ENCODE measurements at regions not wholly inside any gene's neighbourhood (a gene's known extent, or its start where the extent isn't known, plus 50 kb on each side); places are given as distances from the start of the nearest gene placed in this dataset.
A peak's percentile ranks its signal among the peaks of the same experiment; 100 is the strongest.
"Not testable (repeated sequence)": the region's sequence is repeated elsewhere in the genome, so short reads cannot be mapped to it uniquely, and the experiment has no call there.

DNA sequence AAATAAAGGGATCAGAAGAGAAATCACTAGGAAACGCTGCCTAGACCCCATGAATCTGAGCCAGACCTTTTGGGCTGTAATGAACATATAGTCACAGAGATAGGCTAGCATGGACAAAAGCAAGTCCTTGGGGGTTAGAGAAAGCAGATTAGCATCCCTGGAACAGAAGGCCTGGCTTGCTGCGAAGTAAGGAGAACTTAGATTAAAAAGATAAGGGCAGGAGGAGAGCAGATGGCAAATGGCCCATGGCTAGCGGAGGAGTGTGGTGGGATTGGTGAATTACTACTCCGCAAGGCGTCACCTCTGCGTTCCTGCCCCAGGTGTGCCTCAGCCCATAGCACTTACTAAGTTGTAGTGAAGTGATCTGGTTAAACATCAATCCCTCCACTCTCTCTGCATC is 92.3 kb upstream of the ZNF438 start:
- DNase-seq (ENCODE audit: low read depth in 2 of 2), result no peak

DNA sequence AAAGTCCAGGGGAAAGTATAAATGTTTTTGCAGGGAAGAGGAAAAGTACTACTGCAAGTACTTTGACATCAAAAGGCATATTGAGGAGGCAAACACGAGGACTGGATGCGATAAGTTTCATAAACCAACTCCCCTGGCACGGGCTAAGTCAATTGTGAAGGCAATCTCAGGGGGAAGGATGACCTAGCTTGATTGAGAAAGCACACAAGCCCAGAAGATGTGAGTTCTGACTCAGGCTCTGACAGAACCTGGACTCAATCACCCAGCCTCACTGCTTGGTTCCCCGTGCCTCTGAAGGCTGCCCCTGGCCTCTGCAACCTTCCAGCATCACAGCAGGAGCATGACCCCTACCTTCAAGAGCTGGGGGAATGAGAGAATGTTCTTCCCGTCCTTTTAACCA is 93.2 kb upstream of the ZNF438 start:
- DNase-seq (ENCODE audit: low read depth in 2 of 2), result no peak

DNA sequence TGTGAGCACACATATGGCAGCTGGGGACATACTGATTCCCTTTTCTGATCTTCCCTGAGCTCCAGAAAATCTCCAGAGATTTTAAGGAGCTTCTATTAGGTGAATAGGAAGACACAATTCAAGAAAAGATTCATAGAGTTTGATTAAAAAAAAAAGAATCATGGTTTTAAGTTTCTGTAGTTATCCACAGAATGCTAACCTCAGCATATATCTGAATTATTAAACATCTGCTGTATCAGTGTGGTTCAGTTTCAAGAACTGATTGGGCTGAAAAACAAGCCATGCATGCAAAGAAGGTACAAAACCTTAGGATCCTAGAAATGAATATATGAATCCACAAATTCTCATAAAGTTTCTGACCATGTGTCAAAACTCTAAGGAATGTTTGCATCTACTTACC is 94.1 kb upstream of the ZNF438 start:
- no peak for DNase-seq (ENCODE audit: low read depth in 2 of 2)

DNA sequence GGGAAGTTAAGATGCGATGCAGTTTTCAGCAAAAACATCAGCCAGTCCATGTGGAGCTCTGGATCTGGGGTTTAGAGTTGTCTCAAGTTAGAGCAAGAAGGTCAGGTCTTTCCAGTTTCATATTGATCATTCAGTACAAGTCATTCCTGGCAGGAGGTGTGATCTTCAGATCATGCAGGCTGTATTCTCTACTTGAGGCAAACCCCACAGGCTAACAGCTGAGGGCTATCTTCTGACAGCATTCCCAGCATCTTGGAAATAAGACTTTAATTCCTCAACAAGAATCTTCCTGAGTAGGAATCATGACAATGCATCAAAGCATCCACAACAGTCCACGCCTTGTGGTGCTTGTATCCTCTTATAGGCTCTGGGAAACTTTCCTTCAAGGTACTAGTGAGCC is 94.9 kb upstream of the ZNF438 start:
- DNase-seq (ENCODE audit: low read depth in 2 of 2), result no peak

DNA sequence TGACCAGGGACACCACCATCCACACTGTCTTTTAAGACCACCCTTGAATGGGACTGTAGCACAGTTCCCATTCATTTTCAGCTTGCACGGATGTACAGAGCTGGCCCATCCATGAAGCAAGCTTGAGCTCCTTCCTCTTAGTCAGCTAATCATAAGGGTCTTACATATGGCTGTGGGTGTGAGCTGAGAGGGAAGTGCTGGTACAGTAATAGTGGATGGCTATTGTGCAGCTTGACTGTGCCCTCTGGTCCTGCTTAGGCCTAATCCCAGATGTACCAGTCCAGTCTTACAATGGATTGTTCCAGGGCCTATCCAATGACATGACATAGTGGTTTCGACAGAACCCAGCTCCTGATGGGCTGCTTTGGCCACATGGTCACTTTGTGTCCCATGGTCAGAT is 96.9 kb upstream of the ZNF438 start:
- DNase-seq (ENCODE audit: low read depth in 2 of 2), result no peak

DNA sequence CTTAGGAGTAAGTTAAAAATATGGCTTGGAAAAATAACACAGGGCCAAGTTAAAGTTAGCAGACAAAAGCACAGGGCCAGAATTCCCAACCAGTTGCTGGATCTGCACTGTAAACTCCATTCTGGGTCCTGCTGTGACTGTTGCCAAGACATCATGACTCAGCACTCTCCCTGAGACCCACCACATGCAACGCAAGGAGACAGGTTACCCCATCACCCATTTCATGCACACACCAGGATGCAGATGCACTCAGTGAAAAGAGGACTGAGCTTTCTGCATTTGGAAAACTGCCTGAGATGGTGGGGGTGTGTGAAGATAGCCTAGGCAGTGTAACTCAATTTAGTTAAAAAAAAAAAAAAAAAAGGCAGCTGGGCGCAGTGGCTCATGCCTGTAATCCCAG is 97.6 kb upstream of the ZNF438 start:
- DNase-seq (ENCODE audit: low read depth in 2 of 2), result no peak

DNA sequence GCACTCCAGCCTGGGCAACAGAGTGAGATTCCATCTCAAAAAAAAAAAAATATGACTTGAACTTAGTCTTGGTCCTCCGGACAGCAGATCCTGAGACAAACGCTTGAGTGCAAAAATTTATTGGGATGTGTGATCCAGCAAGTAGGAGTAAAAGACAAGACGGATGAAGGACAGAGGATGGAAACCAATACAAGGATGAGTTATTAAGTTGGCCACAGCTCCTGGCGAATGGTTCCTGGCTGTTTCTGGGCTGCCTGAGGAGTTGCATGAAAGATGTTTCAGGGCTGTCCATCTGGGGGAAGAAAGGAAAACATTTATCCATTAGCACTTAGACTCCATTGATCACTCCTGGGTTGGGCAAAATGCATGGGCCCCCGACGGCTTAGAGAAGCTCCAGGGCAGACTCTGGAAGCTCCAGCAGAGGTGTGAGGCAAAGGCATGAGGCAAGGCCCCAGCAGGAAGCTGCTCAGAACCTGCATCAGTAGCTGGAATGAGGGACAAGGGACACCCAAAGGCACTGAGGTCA is 98.3 kb upstream of the ZNF438 start:
- no peak for DNase-seq (ENCODE audit: low read depth in 2 of 2)

DNA sequence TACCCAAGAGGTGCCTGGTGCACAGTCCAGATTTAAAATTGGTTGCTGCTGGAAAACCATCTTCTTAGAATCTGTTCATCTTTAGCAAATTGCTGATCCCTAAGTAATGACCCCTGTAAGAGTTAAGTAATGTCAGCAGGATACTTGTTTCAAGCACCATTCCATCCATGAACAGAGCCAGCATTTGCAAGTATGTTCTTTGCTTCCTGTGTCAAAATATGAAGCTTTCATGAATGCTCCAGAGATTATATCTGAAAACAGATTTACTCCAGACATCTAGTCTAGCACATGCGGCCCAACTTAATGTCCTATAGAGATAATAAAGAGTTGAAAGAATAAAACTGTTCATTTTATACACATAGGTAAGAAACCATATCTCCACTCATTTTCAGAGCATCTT is 98.7 kb upstream of the ZNF438 start:
- no peak for DNase-seq (ENCODE audit: low read depth in 2 of 2)

DNA sequence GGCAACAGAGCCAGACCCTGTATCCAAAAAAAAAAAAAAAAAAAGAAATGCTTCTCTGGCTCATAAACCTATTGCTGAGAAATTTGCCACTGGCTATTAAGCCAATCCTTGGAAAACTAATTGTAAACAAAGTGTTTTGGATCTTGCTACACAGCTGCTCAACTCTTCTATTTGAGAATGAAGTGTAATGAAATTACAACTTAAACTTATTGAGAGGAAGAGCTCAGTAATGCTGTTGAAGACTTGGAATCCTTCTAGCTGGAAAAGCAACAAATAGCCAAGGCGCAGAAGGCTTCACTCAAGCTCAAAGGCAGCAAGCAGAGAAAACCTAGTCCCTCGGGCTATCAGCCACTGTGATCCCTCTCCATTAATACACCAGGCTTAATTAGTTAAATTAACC is 99.6 kb upstream of the ZNF438 start:
- DNase-seq (ENCODE audit: low read depth in 2 of 2), result no peak

DNA sequence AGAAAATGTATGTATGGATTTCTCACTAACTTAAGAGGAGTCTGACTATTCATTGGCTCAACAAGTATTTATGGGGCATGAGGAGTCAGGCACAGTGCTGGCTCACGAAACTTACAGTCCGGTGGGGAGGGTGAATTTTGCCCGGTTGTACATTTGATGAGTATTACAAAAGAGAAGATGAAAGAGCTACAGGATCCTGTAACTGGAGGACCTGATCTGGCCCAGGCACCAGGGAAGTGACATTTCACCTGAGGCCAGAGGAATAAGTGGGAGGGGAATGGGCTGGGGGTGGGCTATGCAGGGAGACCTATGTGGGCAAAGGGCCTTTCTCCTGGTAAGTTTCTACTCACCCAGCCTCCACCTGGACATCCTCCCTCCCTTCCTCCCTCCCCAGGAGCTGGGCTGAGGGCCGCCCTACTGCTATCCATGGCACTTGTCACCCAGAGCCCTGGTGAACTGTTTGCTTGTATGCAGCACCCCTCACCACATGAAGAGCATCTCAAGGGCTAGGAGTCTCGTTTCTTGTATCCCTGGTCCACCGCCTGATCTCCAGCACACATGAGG is 101.1 kb upstream of the ZNF438 start:
- no peak for DNase-seq (ENCODE audit: low read depth in 2 of 2)

DNA sequence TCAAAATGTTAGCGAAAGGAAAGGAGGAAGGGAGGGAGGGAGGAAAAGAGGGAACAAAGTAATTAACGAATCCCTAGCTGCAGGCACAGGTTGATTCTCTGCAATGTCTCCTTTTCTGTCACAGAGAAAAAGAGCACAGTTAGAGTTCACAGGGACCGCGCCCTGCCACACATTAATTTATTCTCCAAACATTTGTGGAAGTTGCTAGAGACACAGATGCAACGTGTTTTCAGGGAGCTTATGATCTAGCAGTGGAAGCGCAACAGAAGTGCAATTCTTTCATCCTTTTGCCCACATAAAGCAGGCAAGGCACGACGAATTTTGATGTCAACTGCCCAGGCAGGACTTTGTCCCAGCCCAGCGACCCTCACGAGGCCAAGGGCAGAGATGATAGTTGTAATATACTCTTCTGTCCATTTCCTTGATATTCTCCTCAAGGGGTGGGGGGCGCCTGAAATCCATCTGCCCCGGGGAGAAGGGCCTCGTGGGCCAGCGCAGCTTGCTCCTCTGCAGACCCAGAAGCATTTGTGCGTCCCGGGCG is 101.7 kb upstream of the ZNF438 start:
- no peak for DNase-seq (ENCODE audit: low read depth in 2 of 2)

DNA sequence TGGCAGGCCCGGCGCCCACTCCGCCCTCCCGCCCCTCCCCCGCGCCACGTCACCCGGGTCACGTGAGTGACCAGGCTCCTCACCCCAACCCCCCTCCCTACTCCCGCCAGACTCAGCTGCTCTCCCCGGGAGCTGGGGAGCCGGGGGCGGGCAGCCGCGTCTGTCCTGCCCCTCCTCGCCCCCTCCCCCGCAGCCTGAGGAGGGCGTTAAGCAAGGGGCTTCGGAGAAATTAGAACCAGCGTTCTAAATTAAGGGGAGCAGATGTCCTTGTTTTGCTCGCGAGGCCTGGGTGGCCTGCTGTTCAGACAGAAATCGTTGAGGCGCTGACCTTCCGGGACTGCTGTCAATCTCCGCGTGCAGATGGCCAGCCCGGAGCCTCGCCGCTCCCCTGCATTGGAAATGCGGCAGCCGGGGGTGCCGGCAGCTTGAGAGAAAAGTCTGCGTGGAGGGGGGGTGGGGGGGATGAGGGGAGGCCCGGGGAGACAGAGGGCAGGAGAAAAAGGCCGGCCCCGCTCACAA is 102.2 kb upstream of the ZNF438 start:
- peak; percentile 52 to 53 for DNase-seq (ENCODE audit: low read depth in 2 of 2)

DNA sequence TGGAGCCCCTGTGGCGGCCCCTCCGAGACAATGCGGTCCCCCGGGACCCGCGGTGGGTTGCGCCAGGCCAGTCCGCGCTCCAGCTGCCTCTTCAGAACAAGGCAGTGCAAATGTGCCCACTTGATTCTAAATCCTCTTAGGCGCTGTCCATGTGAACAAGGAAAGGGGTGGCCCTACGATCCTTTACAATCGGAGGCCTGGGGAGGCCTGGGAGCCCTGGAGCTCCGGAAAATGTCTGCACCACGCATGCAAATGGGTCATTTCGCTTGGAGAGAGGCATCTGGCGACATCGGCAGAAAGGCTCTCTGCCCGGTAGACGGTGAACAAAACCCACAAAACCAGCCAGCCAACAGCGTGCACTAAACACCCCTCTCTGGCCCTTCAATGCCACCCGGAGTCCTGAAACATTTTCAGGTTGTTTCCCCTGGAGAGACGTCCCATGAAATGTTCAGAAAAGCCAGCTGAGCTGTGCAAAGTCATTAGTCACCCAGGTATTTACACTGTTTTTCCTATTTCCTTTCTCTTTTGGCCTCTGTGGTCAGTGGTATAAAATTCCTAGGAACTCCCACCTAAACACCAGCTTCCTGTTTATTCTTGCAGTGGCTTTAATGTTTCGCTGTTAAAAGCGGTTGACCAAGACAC is 102.8 kb upstream of the ZNF438 start:
- DNase-seq (ENCODE audit: low read depth in 2 of 2), result no peak

DNA sequence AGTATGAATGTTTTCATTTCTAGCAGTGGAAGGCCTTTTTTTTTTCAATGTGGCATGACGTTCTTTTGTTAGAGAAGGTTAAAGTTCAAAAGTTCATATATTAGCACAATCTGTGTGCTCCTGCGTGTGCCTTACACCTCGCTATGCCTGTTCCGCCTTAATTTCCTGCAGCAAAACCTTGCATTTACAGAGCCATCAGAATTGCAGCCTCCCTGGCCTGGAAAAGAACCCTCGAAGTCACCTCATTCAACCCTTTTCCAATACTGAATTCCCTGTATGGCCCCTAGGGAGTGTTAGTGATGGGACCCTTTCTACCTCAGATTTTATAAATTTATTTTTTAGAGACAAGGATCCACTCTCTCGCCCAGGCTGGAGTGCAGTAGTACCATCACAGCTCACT is 103.5 kb upstream of the ZNF438 start:
- DNase-seq (ENCODE audit: low read depth in 2 of 2), result no peak

DNA sequence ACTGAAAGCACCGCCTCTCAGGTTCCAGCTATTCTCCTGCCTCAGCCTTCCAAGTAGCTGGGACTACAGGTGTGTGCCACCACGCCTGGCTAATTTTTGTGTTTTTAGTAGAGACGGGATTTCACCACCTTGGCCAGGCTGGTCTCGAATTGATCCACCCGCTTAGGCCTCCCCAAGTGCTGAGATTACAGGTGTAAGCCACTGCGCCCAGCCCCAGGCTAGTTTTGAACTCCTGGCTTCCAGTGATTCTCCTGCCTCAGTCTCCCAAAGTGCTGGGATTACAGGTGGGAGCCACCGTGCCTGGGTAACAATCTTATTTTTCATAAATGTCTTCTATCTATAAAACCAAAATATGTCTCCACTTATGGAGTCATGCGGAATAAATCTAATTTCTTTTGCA is 104.1 kb upstream of the ZNF438 start:
- DNase-seq (ENCODE audit: low read depth in 2 of 2), result not testable (repeated sequence)

DNA sequence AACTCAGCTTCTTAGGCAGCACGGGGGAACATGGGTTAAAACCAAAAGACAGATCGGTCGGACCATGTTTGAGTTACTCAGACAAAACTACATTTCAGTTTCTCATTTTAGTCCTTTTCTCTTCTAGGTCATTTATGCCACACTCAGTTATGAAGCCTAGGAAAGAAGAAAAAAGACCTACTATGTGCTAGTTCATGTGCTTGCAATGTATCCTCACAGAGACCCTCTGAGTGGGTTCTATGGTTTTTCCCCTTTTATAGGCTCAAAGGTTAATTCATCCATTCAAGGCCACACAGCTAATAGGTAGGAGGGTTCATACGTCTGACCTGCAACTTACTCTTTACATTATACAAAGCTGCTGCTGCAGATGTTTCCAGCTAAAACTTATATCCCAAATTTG is 104.7 kb upstream of the ZNF438 start:
- no peak for DNase-seq (ENCODE audit: low read depth in 2 of 2)

DNA sequence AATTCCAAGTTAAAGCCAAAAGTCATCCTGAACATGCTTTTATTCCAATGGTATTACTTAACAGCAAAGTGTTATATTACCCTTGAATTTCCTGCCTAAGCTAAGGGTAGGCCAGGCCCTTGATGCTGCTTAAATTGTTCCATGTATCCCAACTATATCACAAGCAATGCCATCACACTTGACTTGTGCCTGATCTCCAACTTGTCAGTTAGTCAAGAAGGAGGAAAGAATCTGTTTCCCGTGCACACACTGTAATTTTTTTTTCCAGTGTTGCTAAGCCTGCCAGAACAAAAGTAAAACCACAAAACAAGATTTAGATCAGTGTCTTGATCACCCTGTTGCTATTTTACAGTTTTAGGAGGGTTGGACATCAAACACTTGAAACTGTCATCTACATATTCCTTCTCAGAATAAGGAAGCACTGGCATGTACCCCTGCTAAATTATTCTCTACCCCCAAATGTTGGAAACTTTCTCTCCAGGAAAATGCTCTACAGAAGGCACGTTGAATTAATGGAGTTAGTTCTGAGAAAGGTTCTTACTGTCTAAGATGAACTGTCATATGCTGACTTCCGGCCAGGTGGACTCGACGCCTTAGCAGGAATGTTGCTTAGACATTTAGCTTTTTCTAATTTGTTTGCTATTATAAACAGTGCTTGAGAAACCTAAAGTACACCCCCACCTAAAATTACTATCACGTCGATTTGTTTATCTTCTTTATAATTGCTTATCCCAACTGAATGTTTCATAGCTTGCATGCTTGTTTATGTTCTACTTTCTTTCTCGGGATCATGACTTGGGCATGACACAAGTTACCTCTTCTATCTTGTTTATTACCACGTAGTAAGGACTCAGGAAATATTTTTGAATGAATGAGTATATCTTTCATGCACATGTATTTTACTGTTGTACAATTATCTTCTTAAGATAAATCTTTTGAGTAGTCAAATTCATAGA is 105.5 kb upstream of the ZNF438 start:
- no peak for DNase-seq (ENCODE audit: low read depth in 2 of 2)

DNA sequence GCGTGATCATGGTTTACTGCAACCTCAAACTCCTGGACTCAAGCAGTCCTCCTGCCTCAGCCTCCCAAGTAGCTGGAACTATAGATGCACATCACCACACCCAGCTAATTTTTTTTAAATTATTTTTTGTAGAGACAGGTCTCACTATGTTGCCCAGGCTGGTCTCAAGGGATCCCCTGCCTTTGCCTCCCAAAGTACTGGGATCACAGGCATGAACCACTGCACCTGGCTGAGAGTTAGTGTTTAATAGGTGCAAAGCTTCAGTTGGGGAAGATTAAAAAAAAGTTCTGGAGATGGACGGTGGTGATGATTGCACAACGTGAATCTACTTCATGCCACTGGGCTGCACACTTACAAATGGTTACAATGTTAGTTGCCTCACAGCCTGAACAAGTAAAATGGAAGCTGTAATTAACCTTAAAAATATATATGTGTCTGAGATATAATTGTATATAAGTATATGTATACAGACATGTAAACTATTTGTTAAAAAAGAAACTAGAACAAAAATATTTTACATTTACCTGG is 106.4 kb upstream of the ZNF438 start:
- DNase-seq (ENCODE audit: low read depth in 2 of 2), result no peak

DNA sequence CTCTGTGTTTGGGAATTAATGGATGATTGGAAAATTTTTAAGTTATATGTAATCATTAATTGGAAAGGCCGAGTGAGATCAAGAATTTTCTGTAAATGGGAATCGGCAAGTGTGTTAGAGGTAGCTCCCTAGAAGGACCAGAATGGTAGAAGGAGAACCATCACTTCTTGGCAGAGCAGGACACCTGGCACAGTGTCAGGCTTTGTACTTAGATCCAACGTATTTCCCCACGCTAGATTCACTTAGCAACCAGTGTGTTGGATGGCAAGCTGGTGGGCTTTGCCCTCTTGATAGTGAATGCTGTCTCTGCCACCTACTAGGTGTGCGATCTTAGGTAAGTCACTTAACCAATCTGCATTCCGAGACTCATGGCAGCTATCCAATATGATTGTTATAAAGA is 107.8 kb upstream of the ZNF438 start:
- DNase-seq (ENCODE audit: low read depth in 2 of 2), result no peak

DNA sequence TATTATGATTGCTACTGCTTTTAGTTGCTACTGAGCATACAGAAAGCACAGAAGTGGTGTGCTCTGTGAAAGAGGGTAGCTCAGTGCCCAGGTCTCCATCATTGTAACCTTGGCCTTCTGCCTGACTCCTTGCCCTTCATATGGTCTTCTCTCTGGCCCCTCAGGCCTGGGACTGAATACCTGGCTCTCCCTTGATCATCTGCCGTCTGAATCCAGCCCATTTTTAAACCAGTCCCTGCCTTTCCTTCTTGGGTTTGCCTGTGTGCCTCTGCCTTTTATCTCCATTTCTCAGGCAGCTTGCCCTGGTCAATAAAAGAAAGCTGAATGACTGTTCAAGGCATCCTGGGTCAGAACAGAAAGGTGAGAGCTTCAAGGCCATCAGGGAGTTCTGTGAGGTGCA is 109.1 kb upstream of the ZNF438 start:
- DNase-seq (ENCODE audit: low read depth in 2 of 2), result no peak

DNA sequence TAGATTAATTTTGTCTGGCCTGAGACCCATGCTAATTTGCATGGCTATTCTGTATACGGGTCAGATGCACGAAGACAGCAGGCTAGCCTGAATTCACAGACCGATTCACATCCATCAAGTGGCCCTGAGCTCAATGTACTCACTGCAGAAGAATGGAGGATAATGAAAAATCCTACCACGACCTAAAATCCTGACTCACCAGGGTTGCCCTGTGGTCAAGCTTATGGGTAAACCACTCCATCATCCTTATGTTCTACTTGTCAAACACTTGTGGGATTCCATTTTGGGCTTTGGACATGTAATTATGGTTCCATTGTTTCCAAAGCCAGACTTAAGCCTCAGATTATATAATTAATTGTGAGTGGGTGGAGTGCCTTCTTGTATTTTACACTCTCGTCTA is 110.4 kb upstream of the ZNF438 start:
- DNase-seq (ENCODE audit: low read depth in 2 of 2), result no peak

DNA sequence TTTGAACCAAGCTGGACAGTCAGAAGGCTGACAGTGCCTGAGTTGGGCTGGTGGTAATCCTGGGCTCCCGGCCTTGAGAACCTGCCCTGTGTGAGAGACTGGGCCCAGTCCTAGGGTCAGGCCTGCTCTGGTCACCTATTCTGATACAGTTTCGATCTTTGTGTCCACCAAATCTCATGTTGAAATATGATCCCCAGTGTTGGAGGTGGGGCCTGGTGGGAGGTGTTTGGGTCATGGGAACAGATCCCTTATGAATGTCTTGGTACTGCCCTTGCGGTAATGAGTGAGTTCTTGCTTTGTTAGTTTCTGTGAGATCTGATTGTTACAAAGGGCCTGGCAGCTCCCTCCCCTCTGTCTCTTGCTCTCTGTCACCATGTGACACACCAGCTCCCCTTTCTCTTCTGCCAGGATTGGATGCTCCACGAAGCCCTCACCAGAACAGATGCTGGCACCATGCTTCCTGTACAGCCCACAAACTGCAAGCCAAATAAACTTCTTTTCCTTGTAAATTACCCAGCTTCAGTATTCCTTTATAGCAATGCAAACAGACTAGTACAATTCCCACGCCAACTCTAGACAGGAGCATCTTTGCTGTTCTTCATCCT is 111.8 kb upstream of the ZNF438 start:
- no peak for DNase-seq (ENCODE audit: low read depth in 2 of 2)
